ENCODE measurements at regions not wholly inside any gene's neighbourhood (a gene's known extent, or its start where the extent isn't known, plus 50 kb on each side); places are given as distances from the start of the nearest gene placed in this dataset.
A peak's percentile ranks its signal among the peaks of the same experiment; 100 is the strongest.
"Not testable (repeated sequence)": the region's sequence is repeated elsewhere in the genome, so short reads cannot be mapped to it uniquely, and the experiment has no call there.

DNA sequence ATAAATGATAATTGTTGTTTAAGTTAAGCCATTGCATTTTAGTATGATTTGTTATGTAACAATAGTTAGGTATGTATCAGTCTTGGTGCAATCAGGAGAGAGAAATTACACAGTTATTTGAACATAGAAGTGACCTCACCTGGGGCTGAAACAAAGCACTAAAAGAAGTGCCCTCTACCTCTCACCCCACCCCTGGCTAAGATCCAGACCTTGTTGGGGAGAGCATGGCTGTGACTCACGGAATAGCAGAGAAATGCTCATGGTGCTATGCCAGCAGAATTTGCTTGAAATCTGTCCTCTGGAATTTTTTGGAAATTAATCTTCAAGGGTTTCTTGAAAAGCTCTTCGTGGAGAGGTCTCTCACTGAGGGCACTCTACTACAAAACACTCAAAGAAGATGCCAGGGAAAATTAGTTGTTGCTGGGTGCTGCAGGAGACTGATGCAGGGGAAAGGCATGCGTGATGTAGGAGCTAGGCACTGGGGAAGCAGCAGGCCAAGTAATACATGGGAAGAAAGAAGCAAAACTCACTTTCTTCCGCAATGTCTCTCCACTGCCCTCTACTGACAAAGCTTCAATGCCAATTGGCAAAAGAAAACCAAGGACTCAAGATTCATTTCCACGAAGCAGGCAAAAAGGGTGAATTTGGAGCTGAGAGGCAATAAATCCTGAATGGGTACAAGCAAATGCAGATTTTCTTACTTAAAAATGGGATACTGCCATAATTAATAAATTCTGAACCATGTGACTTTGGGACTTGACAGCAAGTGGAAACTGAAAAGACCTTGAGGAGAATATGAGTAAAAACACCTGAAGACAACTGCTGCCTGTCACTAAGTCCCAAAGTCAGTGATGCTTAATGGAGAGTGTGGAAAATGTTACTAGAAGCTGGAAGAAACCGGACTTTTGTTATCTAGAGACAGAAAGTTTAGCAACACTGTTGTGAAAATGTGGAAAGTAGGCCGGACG, 136.3 kb upstream of the ZNF184 start:
- Histone ChIP-seq H3K36me3 (ENCODE audit: control insufficient read depth, insufficient read depth, low read length) (no peaks in the 10 kb centered on the region), H3K4me3 (ENCODE audit: low read depth, low read length) (no peak overlapping the region), H3K27ac (ENCODE audit: low read depth, low read length) (peak overlapping the region; percentile 33), H3K9ac (ENCODE audit: low read depth, low read length) (no peak overlapping the region), H3K9me3 (ENCODE audit: control insufficient read depth, insufficient read depth, low read length) (no peaks in the 10 kb centered on the region), H3K27me3 (ENCODE audit: control insufficient read depth, insufficient read depth, low read length) (no peaks in the 10 kb centered on the region; the same call in 1 of the 2 replicates), H3K4me1 (ENCODE audit: control insufficient read depth, insufficient read depth, low read length) (peaks cover 3% of the 10 kb centered on the region; the same call in 1 of the 2 replicates)

DNA sequence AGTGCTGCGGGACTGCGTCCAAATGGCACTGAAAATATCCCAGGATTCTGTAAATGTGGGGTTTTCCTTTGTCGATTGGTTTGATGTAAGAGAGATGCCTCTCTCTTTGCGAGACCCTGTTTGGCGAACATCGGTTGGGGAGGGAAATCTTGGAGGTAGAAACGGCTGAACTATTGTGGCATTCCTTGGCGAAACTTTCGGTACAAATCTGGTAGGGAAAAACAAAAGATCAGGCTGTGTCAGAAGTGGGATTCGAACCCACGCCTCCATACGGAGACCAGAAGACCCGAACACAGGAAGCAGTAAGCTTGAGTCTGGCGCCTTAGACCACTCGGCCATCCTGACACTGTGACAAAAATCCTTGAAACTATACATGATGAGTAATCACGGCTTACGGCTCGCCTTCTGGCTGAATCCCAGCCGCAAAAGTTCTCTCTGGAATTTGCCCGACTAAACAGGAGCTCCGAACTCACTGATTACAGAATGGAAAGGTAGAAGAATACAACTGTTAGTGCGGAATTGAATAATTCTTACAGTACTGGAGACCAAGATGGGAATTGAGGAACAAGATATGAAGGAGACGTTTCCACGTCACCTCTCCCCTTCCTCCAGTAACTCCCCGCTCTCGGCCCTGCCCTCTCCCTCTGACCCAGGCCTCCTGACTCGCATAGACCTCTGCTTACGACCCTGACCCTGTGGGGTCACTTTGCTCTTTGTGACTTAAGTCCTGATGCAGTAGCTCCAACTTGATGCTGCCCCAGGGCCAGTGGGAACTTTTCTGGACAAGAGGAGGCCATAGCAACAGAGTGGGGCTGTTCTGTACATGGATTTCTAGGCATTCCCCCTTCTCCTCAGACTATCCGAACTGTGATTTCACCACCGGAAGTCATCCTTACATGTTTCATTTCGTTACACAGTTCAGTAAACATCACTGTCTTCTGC, 132.8 kb upstream of the ZNF184 start:
- Histone ChIP-seq H3K4me3 (ENCODE audit: low read depth, low read length) (peak overlapping the region; percentile 85), H3K27ac (ENCODE audit: low read depth, low read length) (no peak overlapping the region), H3K27me3 (ENCODE audit: control insufficient read depth, insufficient read depth, low read length) (no peaks in the 10 kb centered on the region), H3K9ac (ENCODE audit: low read depth, low read length) (peak overlapping the region; percentile 14), H3K36me3 (ENCODE audit: control insufficient read depth, insufficient read depth, low read length) (no peaks in the 10 kb centered on the region), H3K4me1 (ENCODE audit: control insufficient read depth, insufficient read depth, low read length) (peaks cover 3% of the 10 kb centered on the region; the same call in 1 of the 2 replicates), H3K9me3 (ENCODE audit: control insufficient read depth, insufficient read depth, low read length) (no peaks in the 10 kb centered on the region)

DNA sequence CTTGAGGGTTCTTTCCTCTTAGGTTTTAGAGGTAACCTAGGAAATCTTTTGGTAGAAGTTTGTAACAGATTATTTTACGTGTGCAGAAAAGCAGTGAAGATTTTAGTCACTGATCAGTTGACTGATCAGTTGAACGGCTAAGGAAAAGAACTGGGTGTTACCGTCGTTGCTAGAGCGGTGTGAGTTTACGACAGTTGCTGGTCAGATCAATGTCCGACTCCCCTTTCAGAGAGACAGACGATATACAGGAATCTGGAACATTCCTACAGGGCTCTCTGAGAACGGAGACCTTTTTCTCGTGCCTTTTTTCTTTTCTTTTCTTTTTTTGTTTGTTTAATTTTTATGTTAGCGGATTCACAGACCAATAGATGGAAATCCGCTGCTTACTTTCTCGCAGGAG, 132.1 kb upstream of the ZNF184 start:
- Histone ChIP-seq H3K27ac (ENCODE audit: low read depth, low read length) (no peak overlapping the region), H3K9me3 (ENCODE audit: control insufficient read depth, insufficient read depth, low read length) (no peaks in the 10 kb centered on the region), H3K9ac (ENCODE audit: low read depth, low read length) (peak overlapping the region; percentile 14), H3K36me3 (ENCODE audit: control insufficient read depth, insufficient read depth, low read length) (no peaks in the 10 kb centered on the region), H3K4me1 (ENCODE audit: control insufficient read depth, insufficient read depth, low read length) (peaks cover 3% of the 10 kb centered on the region; the same call in 1 of the 2 replicates), H3K4me3 (ENCODE audit: low read depth, low read length) (peak overlapping the region; percentile 85), H3K27me3 (ENCODE audit: control insufficient read depth, insufficient read depth, low read length) (no peaks in the 10 kb centered on the region)

DNA sequence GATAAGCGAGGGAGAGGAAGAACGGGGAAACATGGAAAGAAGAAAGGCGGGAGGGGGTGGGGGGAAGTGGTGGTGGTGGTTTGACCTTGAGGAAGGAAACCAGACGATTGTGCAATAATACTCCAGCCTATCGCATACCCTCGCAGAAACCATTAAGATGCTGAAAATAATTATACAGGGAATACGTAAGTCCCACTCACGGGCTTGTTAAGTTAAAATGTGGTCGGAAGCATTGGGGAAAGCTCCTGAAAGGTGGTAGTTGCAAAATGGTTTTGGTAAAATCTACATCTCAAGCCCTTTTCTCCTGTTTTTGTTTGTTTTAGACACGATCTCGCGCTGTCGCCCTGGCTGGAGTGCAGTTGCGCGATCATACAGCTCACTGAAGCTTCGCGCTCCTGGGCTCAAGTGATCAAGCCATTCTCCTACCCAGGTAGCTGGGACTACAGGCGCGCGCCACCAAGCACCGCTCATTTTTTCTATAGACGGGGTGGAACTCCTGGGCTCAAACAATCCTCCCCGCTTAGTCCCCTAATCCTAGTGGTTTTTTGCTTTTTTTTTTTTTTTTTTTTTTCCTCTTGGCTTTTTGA, 128.9 kb upstream of the ZNF184 start:
- Histone ChIP-seq H3K4me3 (ENCODE audit: low read depth, low read length) (peak overlapping the region; percentile 96), H3K27ac (ENCODE audit: low read depth, low read length) (no peak overlapping the region), H3K9me3 (ENCODE audit: control insufficient read depth, insufficient read depth, low read length) (no peaks in the 10 kb centered on the region), H3K4me1 (ENCODE audit: control insufficient read depth, insufficient read depth, low read length) (no peaks in the 10 kb centered on the region), H3K36me3 (ENCODE audit: control insufficient read depth, insufficient read depth, low read length) (no peaks in the 10 kb centered on the region), H3K27me3 (ENCODE audit: control insufficient read depth, insufficient read depth, low read length) (no peaks in the 10 kb centered on the region), H3K9ac (ENCODE audit: low read depth, low read length) (peak overlapping the region; percentile 61)

GRCh38 chr6:27599859-27600532, 127.1 kb upstream of the ZNF184 start:
- no peak overlapping the region for H3K4me3 ChIP-seq (ENCODE audit: low read depth, low read length)
- no peaks in the 10 kb centered on the region for H3K9me3 ChIP-seq (ENCODE audit: control insufficient read depth, insufficient read depth, low read length)
- no peaks in the 10 kb centered on the region for H3K36me3 ChIP-seq (ENCODE audit: control insufficient read depth, insufficient read depth, low read length)
- peaks cover 3% of the 10 kb centered on the region for H3K27me3 ChIP-seq (ENCODE audit: control insufficient read depth, insufficient read depth, low read length)
- no peaks in the 10 kb centered on the region for H3K4me1 ChIP-seq (ENCODE audit: control insufficient read depth, insufficient read depth, low read length)
- no peak overlapping the region for H3K27ac ChIP-seq (ENCODE audit: low read depth, low read length)
- H3K9ac ChIP-seq (ENCODE audit: low read depth, low read length) = no peak overlapping the region

DNA sequence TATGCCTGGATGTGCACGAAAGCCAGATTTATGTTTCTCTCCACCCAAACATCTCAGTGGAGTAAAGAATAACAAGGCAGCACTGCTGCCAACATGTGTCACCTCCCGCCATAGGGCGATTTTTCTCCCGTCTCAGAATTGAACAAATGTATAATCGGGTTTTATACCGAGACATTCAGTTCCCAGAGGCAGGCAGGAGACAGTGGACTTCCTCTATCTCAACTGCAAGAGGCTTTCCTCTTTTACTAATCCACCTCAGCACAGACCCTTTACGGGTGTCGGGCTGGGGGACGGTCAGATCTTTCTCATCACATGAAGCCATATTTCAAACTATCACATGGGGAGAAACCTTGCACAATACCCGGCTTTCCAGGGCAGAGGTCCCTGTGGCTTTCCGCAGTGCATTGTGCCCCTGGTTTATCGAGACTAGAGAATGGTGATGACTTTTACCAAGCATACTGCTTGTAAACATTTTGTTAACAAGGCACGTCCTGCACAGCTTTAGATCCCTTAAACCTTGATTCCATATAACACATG, 124.2 kb upstream of the ZNF184 start:
- not testable (repeated sequence) for H3K4me3 ChIP-seq (ENCODE audit: low read depth, low read length); H3K4me1 ChIP-seq (ENCODE audit: control insufficient read depth, insufficient read depth, low read length); H3K36me3 ChIP-seq (ENCODE audit: control insufficient read depth, insufficient read depth, low read length); H3K9ac ChIP-seq (ENCODE audit: low read depth, low read length); H3K27ac ChIP-seq (ENCODE audit: low read depth, low read length); H3K9me3 ChIP-seq (ENCODE audit: control insufficient read depth, insufficient read depth, low read length)
- H3K27me3 ChIP-seq (ENCODE audit: control insufficient read depth, insufficient read depth, low read length) = peaks cover 20% of the 10 kb centered on the region

DNA sequence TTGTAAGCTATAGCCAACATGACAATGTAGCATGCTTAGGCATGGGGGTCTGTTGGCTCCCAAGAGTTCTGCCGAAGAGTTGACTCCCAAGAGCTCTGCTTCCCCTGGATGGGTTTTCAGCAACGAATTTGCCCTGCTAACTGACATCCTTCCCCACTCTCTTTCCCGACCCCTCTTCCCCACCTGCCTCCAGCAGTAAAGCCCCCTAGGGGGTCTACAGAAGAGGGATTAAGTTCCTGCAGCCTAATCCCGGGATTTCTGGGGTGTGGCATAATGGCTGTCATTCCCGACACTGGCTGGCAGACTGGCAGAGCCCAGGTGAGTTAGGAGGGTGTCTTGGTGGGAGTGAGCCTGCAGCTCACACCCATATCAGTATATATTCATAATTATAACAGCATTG, 121.0 kb upstream of the ZNF184 start:
- no peaks in the 10 kb centered on the region for H3K36me3 ChIP-seq (ENCODE audit: control insufficient read depth, insufficient read depth, low read length)
- H3K9me3 ChIP-seq (ENCODE audit: control insufficient read depth, insufficient read depth, low read length) = no peaks in the 10 kb centered on the region
- no peak overlapping the region for H3K9ac ChIP-seq (ENCODE audit: low read depth, low read length)
- H3K4me3 ChIP-seq (ENCODE audit: low read depth, low read length) = peak overlapping the region; percentile 70
- H3K27ac ChIP-seq (ENCODE audit: low read depth, low read length) = no peak overlapping the region
- H3K4me1 ChIP-seq (ENCODE audit: control insufficient read depth, insufficient read depth, low read length) = no peaks in the 10 kb centered on the region
- peaks cover 20% of the 10 kb centered on the region for H3K27me3 ChIP-seq (ENCODE audit: control insufficient read depth, insufficient read depth, low read length)

GRCh38 chr6:27593200-27593818, 120.4 kb upstream of the ZNF184 start:
- Histone ChIP-seq H3K4me3 (ENCODE audit: low read depth, low read length) (peak overlapping the region; percentile 70), H3K4me1 (ENCODE audit: control insufficient read depth, insufficient read depth, low read length) (no peaks in the 10 kb centered on the region), H3K9ac (ENCODE audit: low read depth, low read length) (no peak overlapping the region), H3K27me3 (ENCODE audit: control insufficient read depth, insufficient read depth, low read length) (peaks cover 20% of the 10 kb centered on the region), H3K27ac (ENCODE audit: low read depth, low read length) (no peak overlapping the region), H3K36me3 (ENCODE audit: control insufficient read depth, insufficient read depth, low read length) (no peaks in the 10 kb centered on the region), H3K9me3 (ENCODE audit: control insufficient read depth, insufficient read depth, low read length) (no peaks in the 10 kb centered on the region)

DNA sequence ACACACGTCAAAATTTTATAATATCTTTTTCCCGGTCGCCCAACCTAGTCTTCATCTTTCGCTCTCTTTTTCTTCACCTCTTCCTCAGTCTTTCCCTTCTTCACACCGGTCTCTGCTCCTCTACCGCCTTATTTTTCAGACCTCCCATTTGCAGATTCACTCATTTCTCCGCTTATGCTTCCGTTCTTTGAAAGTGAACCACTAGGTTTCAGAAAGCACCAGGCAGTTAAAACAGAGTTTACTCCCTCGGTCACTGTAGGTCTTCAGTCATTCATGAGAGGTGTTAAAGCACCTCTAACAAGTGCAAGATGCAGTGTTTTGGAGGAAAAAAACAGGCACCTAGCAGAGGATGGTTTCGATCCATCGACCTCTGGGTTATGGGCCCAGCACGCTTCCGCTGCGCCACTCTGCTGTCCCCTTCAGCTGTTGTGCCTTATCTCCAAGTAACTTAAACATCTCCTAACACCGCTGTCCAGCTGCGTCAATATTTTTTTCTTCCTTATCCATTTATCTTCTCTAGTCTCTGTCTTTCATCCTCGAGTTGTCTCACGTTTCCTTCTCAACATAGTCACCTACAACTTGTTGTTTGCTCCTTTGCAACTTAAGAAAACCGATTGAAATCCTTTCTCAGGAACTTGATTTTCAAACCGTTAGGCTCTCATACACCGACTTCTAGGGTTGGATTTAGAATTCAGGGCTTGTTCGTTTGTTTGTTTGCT, 119.7 kb upstream of the ZNF184 start:
- peak overlapping the region; percentile 70 for H3K4me3 ChIP-seq (ENCODE audit: low read depth, low read length)

More for the DNA sequence above, 119.7 kb upstream of the ZNF184 start:
- Histone ChIP-seq H3K27ac (ENCODE audit: low read depth, low read length) (no peak overlapping the region), H3K36me3 (ENCODE audit: control insufficient read depth, insufficient read depth, low read length) (no peaks in the 10 kb centered on the region), H3K4me1 (ENCODE audit: control insufficient read depth, insufficient read depth, low read length) (no peaks in the 10 kb centered on the region), H3K9me3 (ENCODE audit: control insufficient read depth, insufficient read depth, low read length) (no peaks in the 10 kb centered on the region), H3K9ac (ENCODE audit: low read depth, low read length) (no peak overlapping the region), H3K27me3 (ENCODE audit: control insufficient read depth, insufficient read depth, low read length) (peaks cover 20% of the 10 kb centered on the region)

Measured in HUES48 (cell line).